Prostate gland (tissue), 2 donors: ENCODE measurements at regions not wholly inside any gene's neighbourhood (a gene's known extent, or its start where the extent isn't known, plus 50 kb on each side); places are given as distances from the start of the nearest gene placed in this dataset.

ENCODE experiments used
- POLR2AphosphoS5 ChIP-seq: sonication (generic); formaldehyde crosslinking; IDR thresholded peaks from one replicate; pipeline ENCODE4 v1.6.1; 2017; ENCODE audit warnings: antibody characterized with exemption
- TF ChIP-seq, protein P1 (sequence below), 4 experiments: fragments of 200-600 bp in 2 of 4; fragments of 450-650 bp in 2 of 4; sonication (generic) in 2 of 4; IDR thresholded peaks; 1 replicate in 3 of 4; 2 replicates in 1 of 4; pipeline ENCODE4 v1.5.1; 2016 to 2019; ENCODE audit warnings: antibody characterized with exemption in 4 of 4, mild to moderate bottlenecking in 2 of 4, moderate library complexity in 2 of 4

DNA sequence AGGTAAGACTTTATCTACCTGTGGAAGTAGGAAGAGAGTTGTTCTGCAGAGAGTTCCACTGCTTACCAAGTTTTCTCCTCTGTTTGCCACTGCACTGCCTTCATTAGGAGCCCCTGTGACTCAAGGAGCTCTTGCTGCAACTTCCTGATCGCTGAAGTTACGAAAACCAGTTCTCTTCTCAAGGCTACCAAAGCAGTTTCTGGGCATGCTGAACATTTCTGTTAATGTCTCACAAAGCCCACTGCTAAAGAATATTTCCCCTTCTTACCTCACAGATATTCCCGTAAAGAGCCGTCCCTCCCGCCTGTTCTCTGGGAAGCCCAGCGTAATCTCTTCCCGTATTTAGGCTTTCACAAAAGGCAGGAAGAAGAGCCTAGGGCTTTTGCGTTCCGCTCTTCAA is 82.6 kb upstream of the OXGR1 start:
- TF ChIP-seq, protein P1, sequence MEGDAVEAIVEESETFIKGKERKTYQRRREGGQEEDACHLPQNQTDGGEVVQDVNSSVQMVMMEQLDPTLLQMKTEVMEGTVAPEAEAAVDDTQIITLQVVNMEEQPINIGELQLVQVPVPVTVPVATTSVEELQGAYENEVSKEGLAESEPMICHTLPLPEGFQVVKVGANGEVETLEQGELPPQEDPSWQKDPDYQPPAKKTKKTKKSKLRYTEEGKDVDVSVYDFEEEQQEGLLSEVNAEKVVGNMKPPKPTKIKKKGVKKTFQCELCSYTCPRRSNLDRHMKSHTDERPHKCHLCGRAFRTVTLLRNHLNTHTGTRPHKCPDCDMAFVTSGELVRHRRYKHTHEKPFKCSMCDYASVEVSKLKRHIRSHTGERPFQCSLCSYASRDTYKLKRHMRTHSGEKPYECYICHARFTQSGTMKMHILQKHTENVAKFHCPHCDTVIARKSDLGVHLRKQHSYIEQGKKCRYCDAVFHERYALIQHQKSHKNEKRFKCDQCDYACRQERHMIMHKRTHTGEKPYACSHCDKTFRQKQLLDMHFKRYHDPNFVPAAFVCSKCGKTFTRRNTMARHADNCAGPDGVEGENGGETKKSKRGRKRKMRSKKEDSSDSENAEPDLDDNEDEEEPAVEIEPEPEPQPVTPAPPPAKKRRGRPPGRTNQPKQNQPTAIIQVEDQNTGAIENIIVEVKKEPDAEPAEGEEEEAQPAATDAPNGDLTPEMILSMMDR (IDR thresholded peaks at IDR 0.05): no peak
- TF ChIP-seq POLR2AphosphoS5: no peak
